GM18517 (cell line): ENCODE measurements at regions not wholly inside any gene's neighbourhood (a gene's known extent, or its start where the extent isn't known, plus 50 kb on each side); places are given as distances from the start of the nearest gene placed in this dataset.
"Not testable (repeated sequence)": the region's sequence is repeated elsewhere in the genome, so short reads cannot be mapped to it uniquely, and the experiment has no call there.

Source experiments
- ATAC-seq: cut with Tn5 transposase; IDR thresholded peaks from one replicate; pipeline ENCODE4 v1.9.1; 2021; ENCODE audit warnings: mild to moderate bottlenecking, moderate library complexity; ENCODE audit not compliant: unreplicated experiment

DNA sequence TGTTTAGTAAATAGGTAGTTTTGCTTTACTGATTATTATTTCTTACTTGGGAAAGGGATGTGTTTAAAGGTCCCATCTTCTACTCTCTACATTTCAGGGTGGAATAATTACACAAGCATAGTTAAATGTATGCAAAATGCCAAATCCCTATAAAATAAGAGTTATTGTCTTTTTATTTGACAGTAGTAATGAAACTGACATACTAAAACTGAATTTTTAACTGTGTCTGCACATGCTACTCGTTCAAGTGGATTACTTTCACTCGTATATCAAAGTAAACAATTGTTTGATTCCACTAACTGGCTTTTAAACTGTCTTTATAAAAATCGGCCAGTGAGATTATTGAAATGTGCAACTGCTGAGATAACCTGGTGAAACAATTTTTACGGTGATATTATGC, 602.9 kb upstream of the ADGRB3 start:
- no peak for ATAC-seq

DNA sequence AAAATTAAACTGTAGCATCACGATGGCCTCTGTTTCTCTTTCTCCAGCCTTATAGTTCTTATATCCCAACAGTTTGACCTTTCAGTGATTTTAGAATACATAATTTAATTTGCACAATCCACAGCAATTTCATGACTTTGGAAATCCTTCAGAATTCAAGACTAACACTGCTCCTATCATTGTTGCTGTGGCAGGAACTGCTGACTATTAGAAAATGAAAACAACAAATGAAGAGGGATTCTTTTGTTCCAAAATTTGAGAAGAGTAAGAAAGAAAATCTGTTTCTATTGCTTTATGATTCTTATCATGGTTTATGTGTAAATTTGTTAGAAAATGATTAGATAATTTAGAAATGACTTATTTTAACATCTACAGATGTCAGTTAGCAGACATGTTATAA, 604.0 kb upstream of the ADGRB3 start:
- ATAC-seq: no peak

DNA sequence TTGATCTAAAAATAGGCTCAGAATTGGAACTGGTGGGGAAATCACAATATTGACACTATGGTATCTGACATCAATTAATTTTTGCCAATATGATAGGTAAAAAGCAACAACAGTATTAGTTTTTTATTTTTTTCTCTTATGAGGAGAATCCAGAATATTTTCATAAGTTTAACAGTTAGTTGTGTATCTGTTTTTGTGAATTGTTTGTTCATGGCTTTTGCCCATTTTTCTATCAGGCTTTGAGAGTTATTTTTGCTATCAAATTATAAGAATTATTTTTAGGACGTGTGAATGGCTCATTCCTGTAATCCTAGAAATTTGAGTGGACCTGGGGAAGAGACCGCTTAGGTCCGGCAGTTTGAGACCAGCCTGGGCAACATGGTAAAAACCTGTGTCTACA, 608.6 kb upstream of the ADGRB3 start:
- no peak for ATAC-seq

DNA sequence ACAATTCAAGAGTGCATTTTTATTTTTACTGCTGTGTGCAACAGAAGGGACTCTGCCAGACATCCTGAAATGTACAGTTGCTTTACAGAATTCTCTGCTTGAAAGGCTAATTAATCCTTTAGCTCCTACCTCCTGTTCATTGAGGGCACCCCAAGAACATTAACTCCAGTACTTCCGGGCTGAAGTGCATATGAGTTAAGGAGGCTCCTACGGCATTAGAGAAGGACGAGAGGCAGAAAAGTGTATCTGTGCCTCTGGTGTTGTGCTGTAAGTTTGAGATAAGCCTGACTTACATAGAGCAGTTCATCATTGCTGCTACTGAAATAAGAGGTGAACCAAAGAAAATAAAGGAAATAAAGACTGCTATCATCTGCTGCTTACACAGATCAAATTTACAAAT, 609.3 kb upstream of the ADGRB3 start:
- no peak for ATAC-seq

DNA sequence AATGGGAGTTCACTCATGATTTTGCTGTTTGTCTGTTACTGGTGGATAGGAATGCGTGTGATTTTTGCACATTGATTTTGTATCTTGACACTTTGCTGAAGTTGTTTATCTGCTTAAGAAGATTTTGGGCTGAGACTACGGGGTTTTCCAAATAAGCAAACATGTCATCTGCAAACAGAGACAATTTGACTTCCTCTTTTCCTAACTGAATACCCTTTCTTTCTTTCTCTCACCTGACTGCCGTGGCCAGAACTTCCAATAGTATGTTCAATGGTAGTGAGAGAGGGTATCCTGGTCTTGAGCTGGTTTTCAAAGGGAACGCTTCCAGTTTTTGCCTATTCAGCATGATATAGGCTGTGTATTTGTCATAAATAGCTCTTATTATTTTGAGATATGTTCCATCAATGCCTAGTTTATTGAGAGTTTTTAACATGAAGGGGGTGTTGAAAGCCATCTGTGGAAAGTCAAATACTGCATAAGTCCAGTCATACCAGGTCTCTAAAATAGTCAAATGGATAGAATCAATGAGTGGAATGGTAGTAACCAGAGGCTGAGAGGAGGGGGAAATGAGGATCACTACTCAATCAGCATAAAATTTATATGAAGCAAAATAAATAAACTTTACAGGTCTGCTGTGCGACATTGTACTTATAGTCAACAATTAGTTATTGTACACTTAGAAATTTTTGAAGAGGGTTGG, 610.4 kb upstream of the ADGRB3 start:
- ATAC-seq: no peak

DNA sequence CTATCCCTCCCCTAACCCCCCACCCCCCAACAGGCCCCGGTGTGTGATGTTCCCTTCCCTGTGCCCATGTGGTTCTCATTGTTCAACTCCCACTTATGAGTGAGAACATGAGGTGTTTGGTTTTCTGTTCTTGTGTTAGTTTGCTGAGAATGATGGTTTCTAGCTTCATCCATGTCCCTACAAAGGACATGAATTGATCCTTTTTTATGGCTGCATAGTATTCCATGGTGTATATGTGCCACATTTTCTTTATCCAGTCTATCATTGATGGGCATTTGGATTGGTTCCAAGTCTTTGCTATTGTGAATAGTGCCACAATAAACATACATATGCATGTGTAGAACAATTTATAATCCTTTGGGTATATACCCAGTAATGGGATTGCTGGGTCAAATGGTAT, 612.1 kb upstream of the ADGRB3 start:
- ATAC-seq: not testable (repeated sequence)

DNA sequence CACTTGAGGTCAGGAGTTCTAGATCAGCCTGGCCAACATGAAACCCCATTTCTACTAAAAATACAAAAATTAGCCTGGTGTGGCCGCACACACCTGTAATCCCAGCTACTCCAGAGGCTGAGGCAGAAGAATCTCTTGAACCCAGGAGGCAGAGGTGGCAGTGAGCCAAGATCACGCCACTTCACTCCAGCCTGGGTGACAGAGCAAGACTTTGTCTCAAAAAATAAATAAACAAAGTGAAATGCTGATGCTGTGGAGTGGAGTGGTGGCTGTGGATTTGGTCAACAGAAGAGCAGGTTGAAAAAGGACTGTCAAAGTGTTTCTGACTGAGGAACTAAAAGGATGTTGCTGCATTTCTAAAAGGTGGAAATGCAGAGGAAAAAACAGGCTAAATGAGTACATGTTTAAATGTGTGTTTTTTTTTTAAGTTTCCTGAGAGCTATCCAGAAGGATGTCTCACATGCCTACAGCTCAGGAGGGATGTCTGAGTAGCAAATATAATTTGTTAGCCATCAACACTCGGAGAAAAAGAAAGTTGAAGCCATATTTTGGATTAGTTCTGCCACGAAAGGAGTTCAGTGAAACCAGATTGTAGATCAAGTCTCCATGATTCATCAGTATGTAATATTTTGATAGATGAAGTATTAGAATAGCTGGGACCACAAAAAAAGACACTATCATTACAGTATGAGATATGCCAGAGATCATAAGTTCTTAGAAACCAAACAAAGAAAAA, 621.1 kb upstream of the ADGRB3 start:
- no peak for ATAC-seq

DNA sequence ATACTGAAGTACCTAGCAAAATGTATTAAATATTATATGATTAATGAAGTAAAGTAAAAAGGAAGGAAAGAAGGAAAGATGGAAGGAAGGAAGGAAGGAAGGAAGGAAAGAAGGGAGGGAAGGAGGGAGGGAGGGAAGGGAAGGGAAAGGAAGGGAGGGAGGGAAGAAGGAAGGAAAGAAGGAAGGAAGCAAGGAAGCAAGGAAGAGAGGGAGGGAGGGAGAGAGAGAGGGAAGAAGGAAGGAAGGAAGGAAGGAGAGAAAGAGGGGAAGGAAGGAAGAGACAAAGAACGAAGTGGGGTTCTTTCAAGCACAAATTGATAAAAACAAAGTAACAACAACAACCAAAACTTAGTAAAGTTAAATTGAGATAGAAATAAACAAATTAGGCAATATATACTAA, 622.3 kb upstream of the ADGRB3 start:
- ATAC-seq: no peak

DNA sequence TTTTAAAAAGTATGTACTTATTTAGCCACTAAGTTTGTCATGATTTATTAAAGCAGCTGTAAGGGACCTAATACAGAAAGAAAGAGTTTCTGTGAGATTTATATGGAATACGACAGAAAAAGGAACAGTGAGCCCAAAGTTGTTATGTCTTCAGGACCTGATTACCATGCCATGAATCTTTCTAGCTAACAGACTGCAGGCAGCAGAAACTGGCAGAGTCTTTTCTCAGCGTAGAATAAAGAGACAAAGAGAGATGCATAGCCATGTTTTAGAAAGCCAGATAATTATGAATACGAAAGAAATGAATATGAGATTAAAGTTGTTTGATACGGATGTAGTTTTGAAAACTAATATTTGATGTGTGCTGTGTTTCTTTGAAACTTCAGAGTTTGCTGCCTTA, 624.1 kb upstream of the ADGRB3 start:
- no peak for ATAC-seq

DNA sequence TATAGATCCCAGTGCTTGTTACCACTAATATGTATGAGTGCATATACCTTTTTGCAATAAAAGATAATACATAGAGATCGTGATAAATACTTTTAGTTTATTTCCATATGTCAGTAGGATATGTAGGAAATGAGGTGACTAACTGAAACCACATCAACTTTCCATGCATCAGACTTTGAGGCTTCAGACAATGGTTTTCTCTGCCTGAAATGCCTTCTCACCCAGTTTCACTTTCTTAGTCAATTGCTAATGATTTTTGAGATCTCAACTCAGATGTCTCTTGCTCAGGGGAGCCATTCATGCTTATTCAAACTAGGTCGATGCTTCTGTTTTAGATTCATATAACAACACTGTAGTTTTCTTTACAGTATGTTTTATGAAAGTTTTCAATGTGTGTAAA, 626.6 kb upstream of the ADGRB3 start:
- ATAC-seq: no peak

DNA sequence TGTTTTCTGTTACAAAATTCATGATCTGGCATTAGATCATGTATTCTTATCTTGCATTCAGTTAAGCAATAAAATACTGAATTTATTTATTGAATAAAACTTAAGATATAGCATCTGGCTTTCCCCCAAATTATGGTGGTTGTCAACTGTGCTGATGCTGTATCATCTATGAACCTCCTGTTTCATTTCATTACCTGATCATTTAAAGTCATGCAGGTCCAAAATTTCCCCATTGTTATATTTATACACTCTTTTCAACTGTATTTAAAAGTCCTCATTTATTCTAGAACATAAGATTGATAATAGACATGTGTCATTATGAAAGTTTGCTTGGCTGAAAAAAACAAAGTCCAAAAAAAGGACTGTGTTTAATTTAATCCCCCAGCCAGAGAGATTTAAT, 627.4 kb upstream of the ADGRB3 start:
- no peak for ATAC-seq

DNA sequence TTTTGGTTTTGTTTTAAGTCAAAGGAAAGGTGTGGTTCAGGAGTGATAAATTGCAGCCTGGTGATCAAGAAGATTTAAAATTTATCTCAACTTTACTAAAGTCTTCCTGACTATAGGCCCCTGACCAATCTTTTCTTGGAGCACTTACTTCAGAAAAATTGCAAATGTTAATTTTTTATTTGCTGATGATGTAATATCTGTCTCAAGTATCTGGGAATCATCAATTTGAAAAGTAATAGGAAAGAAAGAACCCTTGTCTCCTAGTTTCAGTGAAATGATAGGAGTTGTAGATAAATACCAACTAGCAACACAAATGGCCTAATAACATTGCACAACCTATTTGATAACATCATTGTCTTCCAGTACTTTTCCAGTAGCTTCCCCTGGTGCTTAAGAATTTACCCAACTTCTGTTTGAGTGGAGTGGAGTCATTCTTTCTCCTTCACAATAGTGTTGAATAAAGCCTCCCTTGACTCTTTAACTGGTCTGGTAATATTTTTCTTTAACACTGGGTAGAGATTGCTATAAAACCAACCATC, 648.3 kb upstream of the ADGRB3 start:
- no peak for ATAC-seq

DNA sequence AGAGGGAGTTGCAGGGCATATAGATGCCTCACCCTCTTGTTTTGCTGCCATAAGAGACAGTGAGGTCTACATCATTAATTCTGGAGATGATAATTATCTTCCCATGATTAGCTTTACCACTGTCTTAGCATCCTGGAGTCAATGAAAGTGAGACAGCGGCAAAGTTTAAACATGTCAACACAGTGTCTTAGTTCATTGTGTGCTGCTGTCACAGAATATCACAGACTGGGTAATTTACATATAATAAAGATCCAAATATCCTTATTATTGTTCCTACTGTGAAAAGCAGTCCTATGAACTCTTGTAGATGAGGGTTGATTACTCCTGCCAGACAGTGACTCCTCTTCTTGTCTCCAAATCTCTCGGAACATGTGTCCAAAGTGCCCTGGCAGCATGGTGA, 658.6 kb upstream of the ADGRB3 start:
- no peak for ATAC-seq

DNA sequence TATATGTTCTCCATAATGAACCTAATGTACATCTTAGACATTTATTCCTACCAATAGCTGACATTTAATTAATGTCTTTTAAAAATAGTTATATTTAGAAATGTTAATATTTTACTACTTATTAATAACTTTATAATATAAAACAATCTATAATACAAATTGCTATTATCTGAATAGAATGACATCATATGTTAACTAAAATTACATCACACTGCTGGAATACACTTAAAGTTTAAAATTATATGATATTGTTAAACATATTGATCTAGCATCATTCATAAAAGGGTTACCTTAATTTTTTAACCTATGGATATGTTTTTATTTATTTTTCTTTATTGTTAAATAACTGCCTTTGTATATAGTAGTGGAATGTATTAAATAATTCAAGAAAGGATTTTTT, 660.2 kb upstream of the ADGRB3 start:
- no peak for ATAC-seq

DNA sequence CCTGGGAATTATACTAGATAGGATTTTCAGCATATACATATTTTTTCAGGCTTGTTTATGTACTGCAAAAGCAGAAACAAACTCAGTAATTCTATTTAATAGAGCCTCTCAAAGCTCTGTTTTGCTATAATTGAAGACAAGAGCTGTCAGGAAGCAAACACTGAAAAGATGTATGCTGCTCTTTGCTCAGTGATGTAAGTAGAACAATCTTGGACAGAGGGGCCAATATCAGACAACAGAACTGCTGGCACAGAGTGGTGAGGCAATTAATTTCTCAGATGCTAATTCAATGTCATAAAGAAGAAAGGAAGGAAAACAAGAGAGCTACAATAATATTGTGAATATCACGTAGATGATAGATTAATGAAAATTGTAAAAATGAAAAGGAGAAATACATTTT, 663.3 kb upstream of the ADGRB3 start:
- no peak for ATAC-seq

DNA sequence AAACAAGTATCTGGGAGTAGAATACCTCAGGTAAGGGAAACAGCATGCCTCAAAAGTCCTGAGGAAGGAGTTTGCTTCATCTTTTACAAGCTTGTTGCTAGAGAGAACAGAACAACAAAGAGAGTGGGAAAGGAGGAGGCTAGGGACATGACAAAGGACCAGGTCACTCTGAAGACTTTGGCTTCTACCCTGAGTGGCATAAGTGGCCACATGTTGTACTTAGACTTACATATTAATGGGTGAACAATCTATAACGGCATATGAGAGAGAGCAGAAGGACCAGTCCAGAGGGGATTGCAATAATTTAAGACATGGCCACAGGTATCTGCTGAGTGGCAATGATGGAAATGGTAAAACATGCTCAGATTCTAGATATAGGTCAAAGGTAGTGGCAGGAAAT, 668.3 kb upstream of the ADGRB3 start:
- ATAC-seq: no peak

DNA sequence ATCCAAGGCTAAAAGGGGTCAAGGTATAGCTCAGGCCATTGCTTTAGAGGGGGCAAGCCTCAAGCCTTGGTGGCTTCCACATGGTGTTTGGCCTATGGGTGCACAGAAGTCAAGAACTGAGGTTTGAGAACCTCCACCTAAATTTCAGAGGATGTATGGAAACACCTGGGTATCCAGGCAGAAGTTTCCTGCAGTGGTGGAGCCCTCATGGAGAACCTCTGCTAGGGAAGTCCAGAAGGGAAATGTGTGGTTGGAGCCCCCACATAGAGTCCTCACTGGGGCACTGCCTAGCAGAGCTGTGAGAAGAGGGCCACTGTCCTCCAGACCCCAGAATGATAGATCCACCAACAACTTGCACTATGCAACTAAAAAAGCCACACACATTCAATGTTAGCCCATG, 678.7 kb upstream of the ADGRB3 start:
- ATAC-seq: no peak

DNA sequence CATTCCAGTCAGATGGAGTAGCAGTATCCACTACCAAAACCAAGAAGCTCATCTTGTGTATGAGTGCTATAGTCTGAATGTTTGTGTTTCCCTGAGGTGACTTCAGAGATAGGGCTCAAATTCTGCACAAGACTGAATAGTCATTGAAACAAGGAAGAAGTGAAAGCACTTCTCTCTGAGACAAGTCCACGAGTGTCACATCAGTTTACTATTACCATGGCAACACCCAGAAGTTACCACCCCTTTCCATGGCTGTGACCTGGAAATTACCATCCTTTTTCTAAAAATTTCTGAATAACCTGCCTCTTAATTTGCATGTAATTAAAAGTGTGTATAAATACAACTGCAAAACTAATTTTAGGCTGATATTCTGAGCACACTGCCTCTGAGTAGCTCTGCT, 682.1 kb upstream of the ADGRB3 start:
- no peak for ATAC-seq

DNA sequence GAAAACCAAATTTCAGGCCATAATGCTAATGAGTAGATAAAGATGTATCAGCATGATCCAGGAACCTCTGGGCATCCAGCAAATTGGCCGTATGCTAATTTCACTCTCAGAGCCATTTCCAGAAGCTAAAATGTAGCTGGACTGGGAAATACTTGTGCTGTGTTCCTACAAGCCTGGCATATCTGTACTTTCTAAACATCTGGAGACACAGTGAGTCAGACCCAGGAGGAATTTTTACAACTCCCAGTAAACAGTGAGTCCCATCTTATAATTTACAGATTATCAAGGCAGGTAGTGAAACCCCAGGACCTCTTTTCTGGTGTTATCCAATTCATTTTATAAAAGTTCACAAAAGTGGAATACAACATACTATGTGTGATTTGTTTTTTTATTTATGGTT, 683.0 kb upstream of the ADGRB3 start:
- no peak for ATAC-seq

DNA sequence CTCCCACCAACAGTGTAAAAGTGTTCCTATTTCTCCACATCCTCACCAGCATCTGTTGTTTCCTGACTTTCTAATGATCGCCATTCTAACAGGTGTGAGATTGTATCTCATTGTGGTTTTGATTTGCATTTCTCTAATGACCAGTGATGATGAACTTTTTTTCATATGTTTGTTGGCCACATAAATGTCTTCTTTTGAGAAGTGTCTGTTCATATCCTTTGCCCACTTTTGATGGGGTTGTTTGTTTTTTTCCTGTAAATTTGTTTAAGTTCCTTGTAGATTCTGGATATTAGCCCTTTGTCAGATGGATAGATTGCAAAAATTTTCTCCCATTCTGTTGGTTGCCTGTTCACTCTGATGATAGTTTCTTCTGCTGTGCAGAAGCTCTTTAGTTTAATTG, 687.3 kb upstream of the ADGRB3 start:
- not testable (repeated sequence) for ATAC-seq

DNA sequence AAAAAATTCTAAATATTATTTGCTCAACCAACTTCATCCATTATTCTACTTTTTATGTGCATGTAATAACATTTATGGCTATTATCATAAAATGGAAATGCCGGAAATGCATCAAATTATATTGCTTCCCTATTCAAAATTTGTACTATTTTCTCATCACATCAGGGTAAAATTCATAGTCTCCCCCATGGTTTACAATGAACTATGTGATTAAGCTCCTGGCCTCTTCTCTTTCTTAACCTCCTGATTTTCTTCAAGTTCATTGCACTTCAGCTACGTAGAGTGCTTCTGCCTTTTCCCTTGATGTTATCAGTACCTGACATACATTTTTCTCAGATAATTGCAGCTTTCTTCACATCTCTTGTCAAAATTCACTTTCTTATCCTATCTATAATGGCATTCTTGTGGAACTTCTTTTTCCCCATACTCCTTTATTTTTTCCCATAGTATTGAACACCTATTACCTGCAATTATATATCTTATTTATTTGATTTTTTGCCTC, 699.1 kb upstream of the ADGRB3 start:
- ATAC-seq: no peak

DNA sequence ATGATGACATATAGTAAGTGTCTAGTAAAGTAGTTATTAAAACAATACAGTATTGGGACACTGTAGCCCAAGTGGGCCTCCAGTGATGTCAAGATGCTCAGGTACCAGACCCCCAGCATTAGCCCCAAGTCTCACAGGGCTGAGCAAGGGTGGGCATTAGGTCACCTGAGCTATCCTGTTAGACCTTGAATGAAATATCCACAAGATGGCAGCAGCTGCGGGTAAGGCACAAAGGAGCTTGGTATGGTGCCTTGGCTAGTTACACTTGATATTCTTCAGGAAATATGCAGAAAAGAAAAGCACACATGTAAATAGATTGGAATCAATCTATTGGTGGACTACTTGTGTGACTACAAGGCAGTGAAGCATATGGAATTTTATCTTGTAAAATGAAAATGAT, 701.8 kb upstream of the ADGRB3 start:
- ATAC-seq: no peak
